Amniotic epithelial cell (primary cell): ENCODE measurements at regions not wholly inside any gene's neighbourhood (a gene's known extent, or its start where the extent isn't known, plus 50 kb on each side); places are given as distances from the start of the nearest gene placed in this dataset.

Experiments
- DNase-seq: peaks from one replicate; pipeline ENCODE4 v3.0.0-alpha.2; 2010; ENCODE audit warnings: low read depth

GRCh38 chr21:35223480-35224156 lies 174.5 kb upstream of the RUNX1 start:
- DNase-seq: no peak

GRCh38 chr21:35222541-35222941 lies 173.4 kb upstream of the RUNX1 start:
- DNase-seq: no peak

- DNase-seq: no peak
These were observed 172.9 kb upstream of the RUNX1 start for GRCh38 chr21:35222021-35222420.

- peak; percentile 62 for DNase-seq
These were observed 171.2 kb upstream of the RUNX1 start for GRCh38 chr21:35220301-35220700.

- DNase-seq: no peak
These were observed 170.6 kb upstream of the RUNX1 start for GRCh38 chr21:35219719-35220118.

- DNase-seq: no peak
These were observed 170.2 kb upstream of the RUNX1 start for GRCh38 chr21:35219291-35219690.

GRCh38 chr21:35217504-35218060 lies 168.5 kb upstream of the RUNX1 start:
- peak; percentile 85 for DNase-seq

GRCh38 chr21:35216996-35217395 lies 167.9 kb upstream of the RUNX1 start:
- DNase-seq: no peak

- no peak for DNase-seq
These were observed 166.8 kb upstream of the RUNX1 start for GRCh38 chr21:35215870-35216269.

GRCh38 chr21:35212393-35213127 lies 163.5 kb upstream of the RUNX1 start:
- DNase-seq: peak; percentile 54

- DNase-seq: peak; percentile 77
These were observed 162.7 kb upstream of the RUNX1 start for GRCh38 chr21:35211782-35212181.

- DNase-seq: no peak
These were observed 161.0 kb upstream of the RUNX1 start for GRCh38 chr21:35210093-35210492.

GRCh38 chr21:35208810-35209517 lies 159.9 kb upstream of the RUNX1 start:
- DNase-seq: peak; percentile 68

- DNase-seq: no peak
These were observed 159.0 kb upstream of the RUNX1 start for GRCh38 chr21:35208104-35208503.

- no peak for DNase-seq
These were observed 158.2 kb upstream of the RUNX1 start for GRCh38 chr21:35207322-35207721.

- no peak for DNase-seq
These were observed 157.3 kb upstream of the RUNX1 start for GRCh38 chr21:35206141-35207125.

GRCh38 chr21:35204850-35205541 lies 155.9 kb upstream of the RUNX1 start:
- DNase-seq: peak; percentile 81

- no peak for DNase-seq
These were observed 155.0 kb upstream of the RUNX1 start for GRCh38 chr21:35204125-35204524.

GRCh38 chr21:35203093-35203977 lies 154.2 kb upstream of the RUNX1 start:
- peak; percentile 85 for DNase-seq

GRCh38 chr21:35202431-35202830 lies 153.3 kb upstream of the RUNX1 start:
- peak; percentile 58 for DNase-seq
